Ectodermal cell (in vitro differentiated cells): ENCODE measurements at regions not wholly inside any gene's neighbourhood (a gene's known extent, or its start where the extent isn't known, plus 50 kb on each side); places are given as distances from the start of the nearest gene placed in this dataset.

Source experiments
- H3K27ac ChIP-seq: 2 replicates; pipeline ENCODE4 v1.7.0; 2013; ENCODE audit warnings: mild to moderate bottlenecking, low read depth, low read length; ENCODE audit not compliant: insufficient read depth, poor library complexity, severe bottlenecking
- H3K27me3 ChIP-seq: 2 replicates; pipeline ENCODE4 v1.7.0; 2013; ENCODE audit warnings: mild to moderate bottlenecking, low read length; ENCODE audit not compliant: insufficient read depth, control insufficient read depth, poor library complexity, severe bottlenecking
- H3K36me3 ChIP-seq: one replicate; pipeline ENCODE4 v1.7.0; 2013; ENCODE audit warnings: low read length; ENCODE audit not compliant: control insufficient read depth, insufficient read depth
- H3K4me1 ChIP-seq: one replicate; pipeline ENCODE4 v1.7.0; 2013; ENCODE audit warnings: low read length; ENCODE audit not compliant: control insufficient read depth, insufficient read depth
- H3K4me3 ChIP-seq: 2 replicates; pipeline ENCODE4 v1.7.0; 2013; ENCODE audit warnings: low read depth, low read length, control low read depth; ENCODE audit not compliant: insufficient read depth
- H3K9me3 ChIP-seq: 2 replicates; pipeline ENCODE4 v1.7.0; 2013; ENCODE audit warnings: mild to moderate bottlenecking, low read length, moderate library complexity; ENCODE audit not compliant: control insufficient read depth
- WGBS, 2 experiments: methylation state at CpG; one replicate each; pipeline ENCODE4 v1.1.7; 2013; ENCODE audit warnings: missing lambda C conversion rate in 2 of 2; 5-methylcytosine and 5-hydroxymethylcytosine counted together

GRCh38 chr17:72270273-72270924 lies 149.6 kb downstream of the SOX9 start:
- H3K27me3 ChIP-seq = no peaks in the 10 kb centered on the region
- WGBS, 2 experiments = 86 to 92% methylated on average over 6 of the region's 6 CpGs
- H3K27ac ChIP-seq = no peak overlapping the region
- no peaks in the 10 kb centered on the region for H3K36me3 ChIP-seq
- no peaks in the 10 kb centered on the region for H3K9me3 ChIP-seq
- no peak overlapping the region for H3K4me3 ChIP-seq
- peaks cover 9% of the 10 kb centered on the region for H3K4me1 ChIP-seq

- no peaks in the 10 kb centered on the region for H3K27me3 ChIP-seq
- no peak overlapping the region for H3K4me3 ChIP-seq
- no peaks in the 10 kb centered on the region for H3K36me3 ChIP-seq
- no peaks in the 10 kb centered on the region for H3K9me3 ChIP-seq
- H3K27ac ChIP-seq = no peak overlapping the region
- 95 to 100% methylated on average over 1 of the region's 1 CpG for WGBS, 2 experiments
- H3K4me1 ChIP-seq = no peaks in the 10 kb centered on the region
These were observed 150.8 kb downstream of the SOX9 start for GRCh38 chr17:72271603-72272002.

DNA sequence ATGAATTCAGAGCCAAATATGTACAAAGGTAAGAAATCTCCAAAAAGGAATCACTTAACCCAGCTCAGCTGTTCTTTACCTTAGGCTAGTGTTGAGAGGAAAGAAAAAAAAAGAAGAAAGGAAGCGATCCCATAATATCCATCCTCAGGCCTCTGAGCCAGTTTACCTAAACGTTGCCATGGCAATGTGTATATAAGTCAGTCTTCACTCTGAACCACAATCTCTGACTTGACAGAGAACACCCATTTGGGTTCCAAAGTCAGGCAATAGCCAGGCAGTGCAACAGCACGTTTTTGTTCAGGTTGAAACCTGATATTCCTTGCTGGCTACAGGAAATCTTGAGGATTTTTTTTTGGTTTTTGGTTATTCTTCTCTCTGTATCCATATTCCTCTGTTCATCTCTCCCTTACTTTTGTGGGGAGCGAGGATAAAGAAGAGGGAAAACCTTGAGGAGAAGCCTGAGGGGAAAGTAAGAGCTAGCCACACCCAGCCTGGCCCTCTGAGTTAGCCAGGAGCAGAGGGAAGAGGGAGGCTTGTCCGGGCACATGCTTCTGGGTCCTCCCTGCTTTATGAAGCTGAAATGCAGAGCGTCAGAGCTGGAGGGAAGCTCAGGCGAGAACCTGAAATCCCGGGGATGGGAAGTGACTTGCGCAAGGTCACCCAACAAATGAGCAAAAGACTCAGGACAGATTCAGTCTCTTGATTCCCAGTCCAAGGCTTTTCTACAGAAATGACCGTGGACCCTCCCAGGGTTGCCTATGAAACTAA lies 152.7 kb downstream of the SOX9 start:
- no peaks in the 10 kb centered on the region for H3K36me3 ChIP-seq
- no peaks in the 10 kb centered on the region for H3K4me1 ChIP-seq
- no peaks in the 10 kb centered on the region for H3K9me3 ChIP-seq
- no peak overlapping the region for H3K4me3 ChIP-seq
- 82% methylated on average over 9 to 10 of the region's 10 CpGs for WGBS, 2 experiments
- H3K27ac ChIP-seq = no peak overlapping the region
- no peaks in the 10 kb centered on the region for H3K27me3 ChIP-seq

GRCh38 chr17:72274614-72275013 lies 153.8 kb downstream of the SOX9 start:
- WGBS, 2 experiments = 88 to 97% methylated on average over 2 of the region's 2 CpGs
- H3K9me3 ChIP-seq = no peaks in the 10 kb centered on the region

DNA sequence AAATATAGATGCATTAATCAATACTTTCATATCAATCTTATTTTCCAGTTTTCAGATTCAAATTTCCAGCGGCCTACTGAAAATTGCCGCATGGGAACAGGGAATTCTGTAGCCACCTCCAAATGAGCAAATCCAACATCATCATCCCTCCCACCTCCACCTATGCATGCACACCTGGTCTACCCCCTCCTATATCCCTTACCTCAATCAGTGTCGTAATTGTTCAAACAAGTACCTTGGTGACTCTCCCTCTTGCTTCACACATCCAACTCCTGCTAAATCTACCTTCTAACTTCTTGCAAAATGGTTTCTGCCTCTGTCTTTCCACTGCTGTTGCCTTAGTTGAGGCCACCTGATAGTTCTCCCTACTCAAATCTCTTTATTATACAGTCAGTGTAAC lies 160.1 kb downstream of the SOX9 start:
- no peak overlapping the region for H3K4me3 ChIP-seq
- WGBS, 2 experiments = 94 to 96% methylated on average over 3 of the region's 3 CpGs
- no peaks in the 10 kb centered on the region for H3K9me3 ChIP-seq
- no peaks in the 10 kb centered on the region for H3K4me1 ChIP-seq
- no peak overlapping the region for H3K27ac ChIP-seq
- no peaks in the 10 kb centered on the region for H3K27me3 ChIP-seq
- no peaks in the 10 kb centered on the region for H3K36me3 ChIP-seq

More at GRCh38 chr17:72274614-72275013, 153.8 kb downstream of the SOX9 start:
- Histone ChIP-seq H3K4me1 (no peaks in the 10 kb centered on the region), H3K36me3 (no peaks in the 10 kb centered on the region), H3K27ac (no peak overlapping the region), H3K27me3 (no peaks in the 10 kb centered on the region), H3K4me3 (no peak overlapping the region)

DNA sequence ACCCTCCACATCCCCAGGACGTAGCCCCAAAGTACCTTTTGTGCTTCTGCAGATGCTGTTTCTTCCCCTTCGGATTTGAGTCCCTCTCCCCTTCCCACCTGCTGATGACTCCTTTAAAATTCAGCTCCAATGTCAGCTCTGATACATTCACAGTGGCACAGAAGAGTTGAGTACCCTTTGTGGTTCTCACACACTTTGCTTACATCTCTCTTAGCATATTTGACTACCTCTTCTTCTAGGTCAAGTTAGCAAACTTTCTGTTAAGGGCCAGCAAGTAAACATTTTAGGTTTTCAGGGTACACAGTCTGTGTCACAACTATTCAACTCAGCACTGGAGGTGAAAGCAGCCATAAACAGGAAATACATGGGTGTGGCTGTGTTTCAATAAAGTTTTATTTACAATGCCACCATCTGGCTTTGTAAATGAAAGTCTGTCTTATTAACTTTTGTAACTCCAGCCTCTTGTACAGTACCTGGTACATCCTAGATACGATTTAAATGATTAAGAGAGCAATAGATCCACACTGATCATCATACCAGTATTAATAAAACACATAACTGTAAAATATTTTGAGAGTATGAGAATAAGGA lies 161.7 kb downstream of the SOX9 start:
- Histone ChIP-seq H3K27ac (no peak overlapping the region), H3K4me3 (no peak overlapping the region), H3K9me3 (no peaks in the 10 kb centered on the region), H3K36me3 (no peaks in the 10 kb centered on the region), H3K27me3 (no peaks in the 10 kb centered on the region), H3K4me1 (no peaks in the 10 kb centered on the region)
- 71 to 86% methylated on average over 2 to 3 of the region's 3 CpGs for WGBS, 2 experiments

DNA sequence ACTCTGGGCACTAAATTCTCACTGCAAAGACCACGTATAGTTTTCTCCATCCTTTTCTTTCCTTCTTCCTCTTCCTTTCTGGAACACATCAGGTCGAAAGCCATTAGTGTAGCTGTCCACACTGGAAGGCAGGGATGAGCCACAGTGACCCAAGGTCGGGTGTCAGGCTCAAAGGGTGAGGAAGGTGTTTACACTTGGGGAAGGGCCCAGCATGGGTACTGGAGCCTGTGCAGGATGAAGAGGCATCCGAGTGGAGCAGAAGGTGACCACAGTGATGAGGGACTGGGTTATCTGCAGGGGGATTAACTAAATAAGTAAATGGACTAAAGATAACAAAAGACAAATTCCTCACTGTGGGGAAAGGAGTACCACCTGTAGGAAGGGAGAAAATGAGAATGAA lies 164.0 kb downstream of the SOX9 start:
- Histone ChIP-seq H3K4me1 (no peaks in the 10 kb centered on the region), H3K9me3 (no peaks in the 10 kb centered on the region), H3K27ac (no peak overlapping the region), H3K27me3 (no peaks in the 10 kb centered on the region), H3K4me3 (no peak overlapping the region), H3K36me3 (no peaks in the 10 kb centered on the region)
- WGBS, 2 experiments = 88 to 93% methylated on average over 4 of the region's 4 CpGs

DNA sequence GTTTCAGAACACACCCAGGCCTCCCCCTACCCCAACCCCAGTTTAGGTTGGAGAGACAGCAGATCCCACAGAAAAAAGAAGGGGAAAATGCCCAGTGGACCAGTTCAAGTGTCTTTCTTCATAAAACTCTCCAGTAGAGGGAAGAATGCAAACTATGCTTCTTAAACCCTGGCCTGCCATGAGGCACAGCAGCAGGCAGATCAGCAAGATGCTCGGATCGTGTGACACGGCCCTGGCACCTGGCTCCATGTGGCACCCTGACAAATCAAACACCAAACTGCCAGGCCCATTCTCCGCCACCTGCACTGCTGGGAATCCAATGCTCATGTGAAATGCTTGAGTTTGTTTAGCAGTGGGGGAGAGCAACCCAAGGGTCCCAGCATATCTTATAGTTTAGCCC lies 166.8 kb downstream of the SOX9 start:
- no peaks in the 10 kb centered on the region for H3K36me3 ChIP-seq
- no peaks in the 10 kb centered on the region for H3K9me3 ChIP-seq
- H3K4me3 ChIP-seq = no peak overlapping the region
- H3K4me1 ChIP-seq = peaks cover 2% of the 10 kb centered on the region
- WGBS, 2 experiments = 87 to 88% methylated on average over 4 of the region's 4 CpGs
- no peaks in the 10 kb centered on the region for H3K27me3 ChIP-seq
- H3K27ac ChIP-seq = no peak overlapping the region

GRCh38 chr17:72294487-72294893 lies 173.7 kb downstream of the SOX9 start:
- 94 to 97% methylated on average over 3 of the region's 3 CpGs for WGBS, 2 experiments
- Histone ChIP-seq H3K27me3 (no peaks in the 10 kb centered on the region), H3K36me3 (no peaks in the 10 kb centered on the region), H3K4me1 (peaks cover 2% of the 10 kb centered on the region), H3K9me3 (no peaks in the 10 kb centered on the region), H3K4me3 (no peak overlapping the region), H3K27ac (no peak overlapping the region)

GRCh38 chr17:72295916-72296315 lies 175.1 kb downstream of the SOX9 start:
- WGBS, 2 experiments = 88 to 92% methylated on average over 4 of the region's 4 CpGs
- no peak overlapping the region for H3K4me3 ChIP-seq
- no peaks in the 10 kb centered on the region for H3K36me3 ChIP-seq
- no peak overlapping the region for H3K27ac ChIP-seq
- H3K4me1 ChIP-seq = no peaks in the 10 kb centered on the region
- no peaks in the 10 kb centered on the region for H3K27me3 ChIP-seq
- no peaks in the 10 kb centered on the region for H3K9me3 ChIP-seq
